Parathyroid adenoma (tissue), 2 donors: ENCODE measurements at regions not wholly inside any gene's neighbourhood (a gene's known extent, or its start where the extent isn't known, plus 50 kb on each side); places are given as distances from the start of the nearest gene placed in this dataset.

Source experiments
- H2AFZ ChIP-seq: fragments of 300-600 bp; sonication (generic); one replicate; pipeline ENCODE4 v1.7.0; 2017; ENCODE audit warnings: antibody characterized with exemption, mild to moderate bottlenecking
- H3K27ac ChIP-seq: fragments of 300-600 bp; sonication (generic); one replicate; pipeline ENCODE4 v1.7.0; 2017
- H3K27me3 ChIP-seq: fragments of 300-600 bp; sonication (generic); one replicate; pipeline ENCODE4 v1.7.0; 2017; ENCODE audit warnings: low read length; ENCODE audit not compliant: control insufficient read depth, insufficient read depth
- H3K36me3 ChIP-seq: fragments of 300-600 bp; sonication (generic); one replicate; pipeline ENCODE4 v1.7.0; 2017; ENCODE audit warnings: low read length; ENCODE audit not compliant: control insufficient read depth, insufficient read depth
- H3K4me1 ChIP-seq: fragments of 300-600 bp; sonication (generic); one replicate; pipeline ENCODE4 v1.7.0; 2017; ENCODE audit warnings: control low read depth
- H3K4me2 ChIP-seq: fragments of 300-600 bp; sonication (generic); one replicate; pipeline ENCODE4 v1.7.0; 2017; ENCODE audit warnings: low read length
- H3K4me3 ChIP-seq: fragments of 300-600 bp; sonication (generic); one replicate; pipeline ENCODE4 v1.7.0; 2017; ENCODE audit warnings: low read depth, low read length
- H3K79me2 ChIP-seq: fragments of 300-600 bp; sonication (generic); one replicate; pipeline ENCODE4 v1.7.0; 2017; ENCODE audit warnings: control low read depth
- H3K9ac ChIP-seq: fragments of 300-600 bp; sonication (generic); one replicate; pipeline ENCODE4 v1.7.0; 2017; ENCODE audit warnings: mild to moderate bottlenecking
- H3K9me3 ChIP-seq: fragments of 300-600 bp; sonication (generic); one replicate; pipeline ENCODE4 v1.7.0; 2017; ENCODE audit warnings: low read length; ENCODE audit not compliant: control insufficient read depth
- CTCF ChIP-seq: fragments of 300-600 bp; sonication (generic); IDR thresholded peaks from one replicate; pipeline ENCODE4 v1.7.0; 2017; ENCODE audit warnings: antibody characterized with exemption, mild to moderate bottlenecking
- donor health status: primary hyperparathyroidism.

- Histone ChIP-seq H3K9me3 (no peaks in the 10 kb centered on the region), H2AFZ (no peak overlapping the region), H3K27me3 (no peaks in the 10 kb centered on the region), H3K4me3 (no peak overlapping the region), H3K36me3 (no peaks in the 10 kb centered on the region), H3K4me1 (no peaks in the 10 kb centered on the region), H3K79me2 (no peaks in the 10 kb centered on the region), H3K27ac (no peak overlapping the region), H3K4me2 (no peak overlapping the region), H3K9ac (no peak overlapping the region)
- no peak for TF ChIP-seq CTCF
Observed at GRCh38 chr5:118551031-118551430, 437.3 kb downstream of the DTWD2 start.

DNA sequence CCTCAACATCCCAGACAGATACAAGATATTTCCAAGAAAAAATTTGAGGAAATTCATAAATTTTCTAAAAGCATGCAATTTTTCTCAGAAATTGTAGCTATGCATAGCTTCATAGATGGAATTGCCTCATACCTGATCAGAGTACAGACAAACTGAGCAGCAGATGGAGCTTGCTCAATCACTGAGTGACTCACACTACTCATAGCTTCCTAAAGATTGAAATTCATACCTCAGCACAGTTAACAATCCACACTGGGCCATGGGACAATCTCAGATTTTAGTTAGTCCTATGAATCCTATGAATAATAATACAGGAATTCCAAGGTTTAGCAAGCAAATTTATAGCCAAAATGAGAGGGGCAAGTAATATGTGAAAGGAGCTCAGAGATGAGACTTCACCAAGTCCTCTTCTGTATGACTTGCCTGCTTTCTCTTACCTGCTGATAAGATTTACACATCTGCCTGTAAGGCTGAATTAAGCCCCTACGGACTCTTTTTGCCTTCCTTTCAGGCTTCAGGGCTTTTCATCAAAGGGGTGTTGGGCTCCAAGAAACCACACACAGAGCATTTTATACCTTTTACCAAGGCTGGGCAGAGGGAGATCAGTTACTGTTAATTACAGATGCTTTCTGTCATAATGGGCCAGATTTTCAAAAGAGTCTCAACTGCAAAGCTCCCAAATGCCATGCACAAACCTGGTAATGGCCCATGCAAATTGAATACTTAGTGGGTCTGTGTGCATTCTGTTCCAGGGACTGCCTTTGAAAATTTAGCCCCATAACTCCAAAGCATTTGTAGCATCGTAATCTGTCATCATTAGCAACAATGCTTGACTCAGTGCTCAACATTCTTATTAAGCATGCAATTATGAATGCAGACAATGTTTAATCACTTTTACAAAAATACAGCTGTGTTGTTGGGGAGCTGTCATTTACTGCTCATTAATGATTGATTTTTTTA is 439.3 kb downstream of the DTWD2 start:
- Histone ChIP-seq H3K9ac (no peak overlapping the region), H3K36me3 (no peaks in the 10 kb centered on the region), H3K79me2 (no peaks in the 10 kb centered on the region), H3K4me3 (no peak overlapping the region), H3K27me3 (no peaks in the 10 kb centered on the region), H3K4me1 (no peaks in the 10 kb centered on the region), H3K4me2 (no peak overlapping the region), H2AFZ (no peak overlapping the region), H3K9me3 (no peaks in the 10 kb centered on the region), H3K27ac (no peak overlapping the region)
- no peak for TF ChIP-seq CTCF

DNA sequence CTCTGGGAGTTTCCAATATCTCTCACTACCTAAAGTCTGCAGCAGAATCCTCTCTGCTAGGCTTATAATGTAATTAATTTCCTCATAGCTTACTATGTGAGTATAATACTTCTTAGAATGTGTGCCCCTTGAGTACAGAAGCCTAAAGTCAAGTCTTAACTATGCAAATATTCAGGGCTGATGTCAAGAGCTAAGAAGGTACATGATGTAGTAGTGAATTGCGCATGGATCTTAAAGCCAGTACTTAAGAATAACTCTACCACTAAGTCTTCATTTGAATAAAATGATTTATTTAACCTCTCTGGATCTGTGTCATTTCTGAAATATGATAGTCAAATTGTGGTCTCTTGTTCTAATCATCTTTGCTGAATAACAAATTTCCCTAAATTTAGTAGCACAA is 442.9 kb downstream of the DTWD2 start:
- Histone ChIP-seq H3K36me3 (no peaks in the 10 kb centered on the region), H3K4me3 (no peak overlapping the region), H3K4me1 (no peaks in the 10 kb centered on the region), H3K9ac (no peak overlapping the region), H2AFZ (no peak overlapping the region), H3K9me3 (no peaks in the 10 kb centered on the region), H3K4me2 (no peak overlapping the region), H3K27me3 (no peaks in the 10 kb centered on the region), H3K79me2 (no peaks in the 10 kb centered on the region), H3K27ac (no peak overlapping the region)
- no peak for TF ChIP-seq CTCF

DNA sequence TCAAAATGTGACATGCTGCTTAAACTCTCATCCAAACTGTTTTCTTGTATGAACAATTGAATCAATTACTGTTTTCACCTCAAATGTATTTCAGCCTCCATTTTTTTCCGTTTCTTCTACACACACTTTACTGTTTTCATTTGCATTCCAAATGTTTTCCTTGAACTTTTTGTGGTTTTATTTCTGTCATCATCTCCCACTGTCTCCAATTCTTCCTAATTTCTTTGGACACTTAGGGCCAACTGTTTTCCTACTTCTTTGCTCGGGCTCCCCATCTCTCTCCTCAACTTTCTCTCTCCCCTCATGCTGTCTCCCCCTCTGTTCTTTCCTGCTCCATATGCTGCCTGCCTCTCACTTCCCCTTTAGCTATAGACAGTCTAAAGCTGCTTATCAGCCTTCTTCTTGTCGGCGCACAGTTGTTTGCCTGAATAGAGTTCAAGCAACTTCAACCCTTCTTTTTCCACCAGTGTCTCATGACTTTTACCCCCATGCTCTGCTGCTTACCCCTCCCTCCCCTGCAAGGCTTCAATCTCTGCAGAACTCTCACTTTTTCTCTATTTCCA is 443.4 kb downstream of the DTWD2 start:
- Histone ChIP-seq H3K36me3 (no peaks in the 10 kb centered on the region), H3K9me3 (no peaks in the 10 kb centered on the region), H3K4me1 (no peaks in the 10 kb centered on the region), H3K4me3 (no peak overlapping the region), H3K4me2 (no peak overlapping the region), H3K79me2 (no peaks in the 10 kb centered on the region), H3K27me3 (no peaks in the 10 kb centered on the region), H3K9ac (no peak overlapping the region), H3K27ac (no peak overlapping the region), H2AFZ (no peak overlapping the region)
- no peak for TF ChIP-seq CTCF
